ENCODE measurements at regions not wholly inside any gene's neighbourhood (a gene's known extent, or its start where the extent isn't known, plus 50 kb on each side); places are given as distances from the start of the nearest gene placed in this dataset.

DNA sequence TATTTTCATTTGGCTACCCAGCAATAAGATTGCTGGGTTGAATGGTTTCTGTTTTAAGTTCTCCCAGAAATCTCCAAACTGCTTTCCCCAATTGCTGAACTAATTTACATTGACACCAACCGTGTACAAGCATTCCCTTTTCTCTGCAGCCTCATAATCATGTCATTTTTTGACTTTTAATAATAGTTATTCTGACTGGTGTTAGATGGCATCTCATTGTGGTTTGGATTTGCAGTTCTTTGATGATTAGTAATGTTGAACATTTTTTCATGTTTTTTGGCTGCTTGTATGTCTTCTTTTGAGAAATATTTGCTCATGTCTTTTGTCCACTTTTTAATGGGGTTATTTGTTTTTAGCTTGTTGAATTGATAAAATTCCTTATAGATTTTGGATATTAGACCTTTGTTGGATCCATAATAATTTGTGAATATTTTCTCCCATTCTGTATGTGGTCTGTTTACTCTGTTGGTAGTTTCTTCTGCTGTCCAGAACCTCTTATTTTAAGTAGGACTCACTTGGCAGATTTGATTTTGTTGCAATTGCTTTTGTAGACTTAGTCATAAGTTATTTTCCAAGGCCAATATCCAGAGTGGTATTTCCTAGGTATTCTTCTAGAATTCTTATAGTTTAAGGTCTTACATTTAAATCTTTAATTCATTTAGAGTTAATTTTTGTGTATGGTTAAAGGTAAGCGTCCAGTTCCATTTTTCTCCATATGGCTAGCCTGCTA is 793.7 kb downstream of the BRINP1 start:
- TF ChIP-seq, protein P1, sequence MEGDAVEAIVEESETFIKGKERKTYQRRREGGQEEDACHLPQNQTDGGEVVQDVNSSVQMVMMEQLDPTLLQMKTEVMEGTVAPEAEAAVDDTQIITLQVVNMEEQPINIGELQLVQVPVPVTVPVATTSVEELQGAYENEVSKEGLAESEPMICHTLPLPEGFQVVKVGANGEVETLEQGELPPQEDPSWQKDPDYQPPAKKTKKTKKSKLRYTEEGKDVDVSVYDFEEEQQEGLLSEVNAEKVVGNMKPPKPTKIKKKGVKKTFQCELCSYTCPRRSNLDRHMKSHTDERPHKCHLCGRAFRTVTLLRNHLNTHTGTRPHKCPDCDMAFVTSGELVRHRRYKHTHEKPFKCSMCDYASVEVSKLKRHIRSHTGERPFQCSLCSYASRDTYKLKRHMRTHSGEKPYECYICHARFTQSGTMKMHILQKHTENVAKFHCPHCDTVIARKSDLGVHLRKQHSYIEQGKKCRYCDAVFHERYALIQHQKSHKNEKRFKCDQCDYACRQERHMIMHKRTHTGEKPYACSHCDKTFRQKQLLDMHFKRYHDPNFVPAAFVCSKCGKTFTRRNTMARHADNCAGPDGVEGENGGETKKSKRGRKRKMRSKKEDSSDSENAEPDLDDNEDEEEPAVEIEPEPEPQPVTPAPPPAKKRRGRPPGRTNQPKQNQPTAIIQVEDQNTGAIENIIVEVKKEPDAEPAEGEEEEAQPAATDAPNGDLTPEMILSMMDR (IDR thresholded peaks at IDR 0.05), result no peak
- no peak for TF ChIP-seq EZH2 (IDR thresholded peaks at IDR 0.05)
